NCI-H510A (cell line): ENCODE measurements at regions not wholly inside any gene's neighbourhood (a gene's known extent, or its start where the extent isn't known, plus 50 kb on each side); places are given as distances from the start of the nearest gene placed in this dataset.

ENCODE experiments used
- DNase-seq: peaks from one replicate; lab custom pipeline; 2025; lab: John Stamatoyannopoulos, UW

GRCh38 chr21:27513825-27514224, 546.9 kb upstream of the ADAMTS5 start:
- DNase-seq = no peak

GRCh38 chr21:27513016-27513415, 546.1 kb upstream of the ADAMTS5 start:
- no peak for DNase-seq

GRCh38 chr21:27511233-27511632, 544.3 kb upstream of the ADAMTS5 start:
- no peak for DNase-seq

GRCh38 chr21:27507695-27508094, 540.8 kb upstream of the ADAMTS5 start:
- no peak for DNase-seq

- DNase-seq = no peak
Observed at GRCh38 chr21:27505516-27505915, 538.6 kb upstream of the ADAMTS5 start.

- no peak for DNase-seq
Observed at GRCh38 chr21:27502801-27503200, 535.9 kb upstream of the ADAMTS5 start.

- no peak for DNase-seq
Observed at GRCh38 chr21:27498025-27498424, 531.1 kb upstream of the ADAMTS5 start.

- no peak for DNase-seq
Observed at GRCh38 chr21:27495836-27496235, 528.9 kb upstream of the ADAMTS5 start.

GRCh38 chr21:27493542-27493941, 526.7 kb upstream of the ADAMTS5 start:
- no peak for DNase-seq

GRCh38 chr21:27487676-27488075, 520.8 kb upstream of the ADAMTS5 start:
- DNase-seq = no peak

- DNase-seq = no peak
Observed at GRCh38 chr21:27480841-27481261, 514.0 kb upstream of the ADAMTS5 start.

- no peak for DNase-seq
Observed at GRCh38 chr21:27477296-27477695, 510.4 kb upstream of the ADAMTS5 start.

GRCh38 chr21:27476696-27477095, 509.8 kb upstream of the ADAMTS5 start:
- no peak for DNase-seq

- DNase-seq = no peak
Observed at GRCh38 chr21:27475363-27475955, 508.6 kb upstream of the ADAMTS5 start.

GRCh38 chr21:27467366-27467765, 500.5 kb upstream of the ADAMTS5 start:
- no peak for DNase-seq

- no peak for DNase-seq
Observed at GRCh38 chr21:27466140-27466539, 499.3 kb upstream of the ADAMTS5 start.

- DNase-seq = no peak
Observed at GRCh38 chr21:27464648-27465047, 497.8 kb upstream of the ADAMTS5 start.

- no peak for DNase-seq
Observed at GRCh38 chr21:27462726-27463125, 495.8 kb upstream of the ADAMTS5 start.

GRCh38 chr21:27454234-27454633, 487.3 kb upstream of the ADAMTS5 start:
- no peak for DNase-seq

- no peak for DNase-seq
Observed at GRCh38 chr21:27451116-27451515, 484.2 kb upstream of the ADAMTS5 start.

- no peak for DNase-seq
Observed at GRCh38 chr21:27450216-27450615, 483.3 kb upstream of the ADAMTS5 start.

GRCh38 chr21:27448960-27449359, 482.1 kb upstream of the ADAMTS5 start:
- no peak for DNase-seq

GRCh38 chr21:27447843-27448242, 481.0 kb upstream of the ADAMTS5 start:
- DNase-seq = no peak

GRCh38 chr21:27429710-27430341, 462.9 kb upstream of the ADAMTS5 start:
- no peak for DNase-seq
